KMS-11 (cell line): ENCODE measurements at regions not wholly inside any gene's neighbourhood (a gene's known extent, or its start where the extent isn't known, plus 50 kb on each side); places are given as distances from the start of the nearest gene placed in this dataset.

Experiments
- H2AFZ ChIP-seq: fragments of 200-600 bp; sonication (generic); 2 replicates; pipeline ENCODE4 v1.6.1; 2016; ENCODE audit warnings: antibody characterized with exemption, mixed run types, low read depth
- H3K27ac ChIP-seq: fragments of 200-600 bp; sonication (generic); 2 replicates; pipeline ENCODE4 v1.6.1; 2016; ENCODE audit warnings: mild to moderate bottlenecking, mixed run types
- H3K27me3 ChIP-seq: fragments of 200-600 bp; sonication (generic); 2 replicates; pipeline ENCODE4 v1.6.1; 2017; ENCODE audit warnings: mild to moderate bottlenecking, low read depth, mixed run types, moderate library complexity; ENCODE audit not compliant: insufficient read depth
- H3K36me3 ChIP-seq: fragments of 200-600 bp; sonication (generic); 2 replicates; pipeline ENCODE4 v1.6.1; 2017; ENCODE audit warnings: mild to moderate bottlenecking, mixed run types; ENCODE audit not compliant: insufficient read depth
- H3K4me1 ChIP-seq: fragments of 200-600 bp; sonication (generic); 2 replicates; pipeline ENCODE4 v1.6.1; 2016; ENCODE audit warnings: mild to moderate bottlenecking, low read depth, mixed run types; ENCODE audit not compliant: poor library complexity, severe bottlenecking
- H3K4me2 ChIP-seq: fragments of 200-600 bp; sonication (generic); 2 replicates; pipeline ENCODE4 v1.7.0; 2016; ENCODE audit warnings: mild to moderate bottlenecking, mixed run types
- H3K4me3 ChIP-seq: fragments of 200-600 bp; sonication (generic); IDR thresholded peaks from 2 replicates; pipeline ENCODE4 v1.6.1; 2017; ENCODE audit warnings: low read depth, low read length, mixed read lengths; ENCODE audit not compliant: insufficient read depth
- H3K79me2 ChIP-seq: fragments of 200-600 bp; sonication (generic); 2 replicates; pipeline ENCODE4 v1.6.1; 2016; ENCODE audit warnings: low read depth, mixed run types; ENCODE audit not compliant: insufficient read depth
- H3K9ac ChIP-seq: fragments of 200-600 bp; sonication (generic); 2 replicates; pipeline ENCODE4 v1.6.1; 2016; ENCODE audit warnings: mild to moderate bottlenecking, mixed run types
- H4K20me1 ChIP-seq: fragments of 200-600 bp; sonication (generic); 2 replicates; pipeline ENCODE4 v1.6.1; 2016; ENCODE audit warnings: mild to moderate bottlenecking, mixed run types; ENCODE audit not compliant: insufficient read depth
- TF ChIP-seq, protein P1 (sequence below): fragments of 200-600 bp; sonication (generic); conservative IDR thresholded peaks from 2 replicates; pipeline ENCODE4 v1.6.1; 2017; ENCODE audit warnings: low read depth, mild to moderate bottlenecking, antibody characterized with exemption, low read length, moderate library complexity, mixed read lengths

DNA sequence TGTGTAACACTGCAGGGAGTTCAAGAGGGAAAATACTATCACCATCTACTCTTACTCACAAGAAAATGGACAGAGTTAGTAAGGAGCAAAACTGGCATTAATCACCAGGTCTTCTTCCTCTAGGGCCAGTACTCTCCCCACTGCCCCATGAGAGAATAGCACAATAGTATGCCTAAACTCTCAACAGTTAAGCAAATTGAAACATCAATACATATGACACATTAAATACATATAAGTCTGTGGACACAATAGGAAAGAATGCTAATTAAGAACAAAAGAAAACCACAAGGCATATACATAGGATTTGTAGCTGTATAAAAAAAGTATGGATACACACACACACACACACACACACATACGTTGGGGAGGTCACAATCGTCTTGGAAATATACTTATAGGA is 197.9 kb upstream of the BDNF start:
- Histone ChIP-seq H3K27me3 (no peaks in the 10 kb centered on the region), H2AFZ (no peak overlapping the region)
- TF ChIP-seq, protein P1, sequence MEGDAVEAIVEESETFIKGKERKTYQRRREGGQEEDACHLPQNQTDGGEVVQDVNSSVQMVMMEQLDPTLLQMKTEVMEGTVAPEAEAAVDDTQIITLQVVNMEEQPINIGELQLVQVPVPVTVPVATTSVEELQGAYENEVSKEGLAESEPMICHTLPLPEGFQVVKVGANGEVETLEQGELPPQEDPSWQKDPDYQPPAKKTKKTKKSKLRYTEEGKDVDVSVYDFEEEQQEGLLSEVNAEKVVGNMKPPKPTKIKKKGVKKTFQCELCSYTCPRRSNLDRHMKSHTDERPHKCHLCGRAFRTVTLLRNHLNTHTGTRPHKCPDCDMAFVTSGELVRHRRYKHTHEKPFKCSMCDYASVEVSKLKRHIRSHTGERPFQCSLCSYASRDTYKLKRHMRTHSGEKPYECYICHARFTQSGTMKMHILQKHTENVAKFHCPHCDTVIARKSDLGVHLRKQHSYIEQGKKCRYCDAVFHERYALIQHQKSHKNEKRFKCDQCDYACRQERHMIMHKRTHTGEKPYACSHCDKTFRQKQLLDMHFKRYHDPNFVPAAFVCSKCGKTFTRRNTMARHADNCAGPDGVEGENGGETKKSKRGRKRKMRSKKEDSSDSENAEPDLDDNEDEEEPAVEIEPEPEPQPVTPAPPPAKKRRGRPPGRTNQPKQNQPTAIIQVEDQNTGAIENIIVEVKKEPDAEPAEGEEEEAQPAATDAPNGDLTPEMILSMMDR = no peak

DNA sequence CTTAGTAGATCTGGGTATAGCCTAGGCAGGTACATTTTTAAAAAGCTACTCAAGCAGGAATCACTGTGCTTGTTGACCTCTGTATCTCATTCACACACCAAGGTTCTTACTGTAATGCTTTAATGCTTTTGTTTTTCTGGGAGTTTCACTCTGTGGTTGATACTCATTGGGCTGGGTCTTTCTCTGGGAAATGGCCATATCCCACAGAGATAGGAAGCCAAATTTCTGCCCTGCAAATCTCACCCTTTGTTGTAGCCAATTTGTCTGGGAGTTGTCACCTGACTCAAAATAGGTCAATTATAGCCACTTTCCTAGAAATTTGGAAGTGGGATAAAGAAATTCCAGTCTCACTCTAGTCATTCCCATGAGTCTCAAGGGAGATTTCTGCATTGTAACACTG is 195.8 kb upstream of the BDNF start:
- Histone ChIP-seq H3K79me2 (no peaks in the 10 kb centered on the region), H4K20me1 (no peaks in the 10 kb centered on the region), H3K4me2 (no peak overlapping the region), H3K9ac (no peak overlapping the region), H3K27ac (no peak overlapping the region), H3K4me3 (no peak overlapping the region), H3K4me1 (no peaks in the 10 kb centered on the region), H3K27me3 (no peaks in the 10 kb centered on the region), H2AFZ (no peak overlapping the region), H3K36me3 (no peaks in the 10 kb centered on the region)
- TF ChIP-seq, protein P1 = no peak

More for the DNA sequence above, 197.9 kb upstream of the BDNF start:
- Histone ChIP-seq H3K4me3 (no peak overlapping the region), H3K79me2 (no peaks in the 10 kb centered on the region), H3K36me3 (no peaks in the 10 kb centered on the region), H3K4me2 (no peak overlapping the region), H3K4me1 (no peaks in the 10 kb centered on the region), H3K9ac (no peak overlapping the region), H3K27ac (no peak overlapping the region), H4K20me1 (no peaks in the 10 kb centered on the region)

DNA sequence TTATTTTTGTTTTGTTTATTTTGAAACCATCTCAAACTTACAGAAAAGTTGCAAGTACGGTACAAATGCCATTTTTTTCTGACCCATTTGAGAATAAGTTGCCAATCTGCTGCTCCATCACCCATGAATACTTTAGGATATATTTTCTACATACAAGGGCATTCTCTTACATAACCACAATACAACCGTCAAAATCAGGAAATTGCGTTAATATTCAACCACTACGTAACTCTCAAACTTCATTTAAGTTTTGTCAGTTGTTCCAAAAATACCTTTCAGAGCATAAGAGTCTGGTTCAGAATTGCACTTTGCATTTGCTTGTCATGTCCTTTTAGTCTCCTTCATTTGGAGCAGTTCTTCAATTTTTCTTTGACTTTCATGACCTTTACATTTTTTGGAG is 194.3 kb upstream of the BDNF start:
- Histone ChIP-seq H3K27me3 (no peaks in the 10 kb centered on the region), H3K79me2 (no peaks in the 10 kb centered on the region), H3K9ac (no peak overlapping the region), H2AFZ (no peak overlapping the region), H3K36me3 (no peaks in the 10 kb centered on the region), H3K4me3 (no peak overlapping the region), H3K4me1 (no peaks in the 10 kb centered on the region), H3K27ac (no peak overlapping the region), H3K4me2 (no peak overlapping the region), H4K20me1 (no peaks in the 10 kb centered on the region)
- TF ChIP-seq, protein P1 = no peak

DNA sequence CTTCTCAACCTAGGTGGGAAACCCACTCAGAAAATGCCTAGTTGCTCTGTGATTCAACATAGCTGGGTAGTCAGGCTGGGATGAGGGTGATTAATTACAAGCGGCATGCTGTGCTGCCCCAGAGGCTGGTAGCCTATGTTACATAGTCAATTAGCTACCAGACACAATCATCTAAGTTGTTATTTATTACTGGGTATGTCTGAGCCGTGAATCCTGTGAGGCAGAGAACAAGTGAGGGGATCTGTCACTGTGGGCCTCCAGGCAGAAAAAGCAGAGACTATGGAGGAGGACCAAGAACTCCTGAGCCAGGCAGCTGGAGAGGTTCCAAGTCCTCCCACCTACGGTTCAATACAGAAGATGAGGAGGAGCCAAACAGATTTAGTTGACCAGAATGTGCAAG is 186.6 kb upstream of the BDNF start:
- TF ChIP-seq, protein P1 = no peak
- Histone ChIP-seq H3K27ac (no peak overlapping the region), H2AFZ (no peak overlapping the region), H3K9ac (no peak overlapping the region), H3K4me1 (no peaks in the 10 kb centered on the region), H3K27me3 (no peaks in the 10 kb centered on the region), H3K4me3 (no peak overlapping the region), H3K79me2 (no peaks in the 10 kb centered on the region), H4K20me1 (no peaks in the 10 kb centered on the region), H3K4me2 (no peak overlapping the region), H3K36me3 (no peaks in the 10 kb centered on the region)
